GM23248 (cell line): ENCODE measurements at regions not wholly inside any gene's neighbourhood (a gene's known extent, or its start where the extent isn't known, plus 50 kb on each side); places are given as distances from the start of the nearest gene placed in this dataset.

ENCODE experiments used
- EZH2 ChIP-seq: fragments of 200-600 bp; sonication (generic); IDR thresholded peaks from 2 replicates; pipeline ENCODE4 v1.6.1; 2018; ENCODE audit warnings: antibody characterized with exemption, mild to moderate bottlenecking; ENCODE audit not compliant: insufficient read depth, poor library complexity, severe bottlenecking
- EZH2phosphoT487 ChIP-seq: fragments of 200-600 bp; sonication (generic); IDR thresholded peaks from 2 replicates; pipeline ENCODE4 v1.6.1; 2018; ENCODE audit warnings: antibody characterized with exemption, moderate library complexity, mild to moderate bottlenecking, low read depth; ENCODE audit not compliant: insufficient read depth

DNA sequence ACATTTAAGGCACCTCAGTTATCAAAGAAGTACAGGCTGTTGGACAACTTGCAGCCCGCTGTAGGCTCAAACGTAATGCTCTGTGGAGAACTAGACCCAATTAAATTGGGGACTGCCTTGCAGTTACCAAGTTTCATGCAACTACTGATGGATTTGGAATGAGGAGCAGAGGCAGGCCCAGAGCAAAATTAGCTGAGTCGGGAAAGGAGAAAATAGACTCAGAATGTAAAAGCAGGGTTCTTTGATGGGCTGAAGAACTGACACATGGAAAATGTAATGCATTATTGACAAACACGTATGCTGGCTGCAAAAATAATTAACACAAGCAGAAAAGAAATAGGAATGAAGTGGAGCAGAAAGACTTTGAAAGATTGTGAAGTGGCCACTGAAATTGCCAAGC is 432.7 kb upstream of the HNRNPA3 start:
- TF ChIP-seq EZH2, result no peak
- TF ChIP-seq EZH2phosphoT487, result no peak
